Lower lobe of right lung (tissue), 2 donors: ENCODE measurements at regions not wholly inside any gene's neighbourhood (a gene's known extent, or its start where the extent isn't known, plus 50 kb on each side); places are given as distances from the start of the nearest gene placed in this dataset.

Experiments
- ATAC-seq, 2 donors: fragments of 200-7000 bp; cut with Tn5 transposase; one replicate each; pipeline ENCODE4 v1.9.1; 2020 to 2022; ENCODE audit warnings: mild to moderate bottlenecking in 2 of 2, moderate library complexity in 2 of 2
- DNase-seq: peaks from one replicate; pipeline ENCODE4 v3.0.0-alpha.2; 2020
- H3K27ac ChIP-seq: fragments of 200-600 bp; one replicate; pipeline ENCODE4 v1.8.0; 2022
- H3K27me3 ChIP-seq: fragments of 200-600 bp; one replicate; pipeline ENCODE4 v1.8.0; 2022; ENCODE audit warnings: low read depth
- H3K36me3 ChIP-seq: fragments of 200-600 bp; one replicate; pipeline ENCODE4 v1.8.0; 2022; ENCODE audit warnings: mild to moderate bottlenecking
- H3K4me1 ChIP-seq: fragments of 200-600 bp; one replicate; pipeline ENCODE4 v1.8.0; 2022
- H3K4me3 ChIP-seq: fragments of 200-600 bp; one replicate; pipeline ENCODE4 v1.8.0; 2022; ENCODE audit warnings: mild to moderate bottlenecking
- H3K9me3 ChIP-seq: fragments of 200-600 bp; one replicate; pipeline ENCODE4 v1.8.0; 2022
- CTCF ChIP-seq: fragments of 200-600 bp; IDR thresholded peaks from one replicate; pipeline ENCODE4 v1.8.0; 2022; ENCODE audit warnings: antibody characterized with exemption, mild to moderate bottlenecking
- intact Hi-C: fragments of 100-400 bp; cut with DNase I; formaldehyde crosslinking; loops from one replicate; pipeline ENCODE4 v1.11.0; 2022
- donor health status: DM: no; HTN: yes; CAD: no; lungs with severe emphysema.

- Histone ChIP-seq H3K27ac (no peak overlapping the region), H3K36me3 (no peaks in the 10 kb centered on the region), H3K9me3 (no peaks in the 10 kb centered on the region), H3K27me3 (no peaks in the 10 kb centered on the region), H3K4me1 (no peaks in the 10 kb centered on the region), H3K4me3 (no peak overlapping the region)
- ATAC-seq = no peak
- no peak for TF ChIP-seq CTCF
- intact Hi-C loops = no loop called here
- DNase-seq = no peak
Measured at GRCh38 chr2:160784034-160784433, 290.4 kb upstream of the RBMS1 start.

GRCh38 chr2:160790738-160791137 lies 297.1 kb upstream of the RBMS1 start:
- Histone ChIP-seq H3K27me3 (no peaks in the 10 kb centered on the region), H3K27ac (no peak overlapping the region), H3K4me3 (no peak overlapping the region), H3K36me3 (no peaks in the 10 kb centered on the region), H3K4me1 (no peaks in the 10 kb centered on the region), H3K9me3 (no peaks in the 10 kb centered on the region)
- intact Hi-C loops = no loop called here
- DNase-seq = no peak
- TF ChIP-seq CTCF = no peak
- ATAC-seq = peak in 1 of 2 donors; percentile 52

- Histone ChIP-seq H3K27ac (no peak overlapping the region), H3K36me3 (no peaks in the 10 kb centered on the region), H3K27me3 (no peaks in the 10 kb centered on the region), H3K4me1 (no peaks in the 10 kb centered on the region), H3K4me3 (no peak overlapping the region), H3K9me3 (no peaks in the 10 kb centered on the region)
- TF ChIP-seq CTCF = no peak
- ATAC-seq (no peak), DNase-seq (no peak)
- intact Hi-C loops = no loop called here
Measured at GRCh38 chr2:160791884-160792283, 298.3 kb upstream of the RBMS1 start.

- ATAC-seq (peak in 1 of 2 donors; percentile 74), DNase-seq (no peak)
- H3K27me3 ChIP-seq = no peaks in the 10 kb centered on the region
- no peak for TF ChIP-seq CTCF
- no peak overlapping the region for H3K27ac ChIP-seq
- intact Hi-C loops = no loop called here
- no peaks in the 10 kb centered on the region for H3K4me1 ChIP-seq
- H3K4me3 ChIP-seq = no peak overlapping the region
- H3K9me3 ChIP-seq = no peaks in the 10 kb centered on the region
- H3K36me3 ChIP-seq = no peaks in the 10 kb centered on the region
Measured at GRCh38 chr2:160792837-160793236, 299.2 kb upstream of the RBMS1 start.

GRCh38 chr2:160794926-160795325 lies 301.3 kb upstream of the RBMS1 start:
- Histone ChIP-seq H3K27ac (no peak overlapping the region), H3K4me3 (no peak overlapping the region), H3K4me1 (no peaks in the 10 kb centered on the region), H3K27me3 (no peaks in the 10 kb centered on the region), H3K36me3 (no peaks in the 10 kb centered on the region), H3K9me3 (no peaks in the 10 kb centered on the region)
- ATAC-seq (no peak), DNase-seq (no peak)
- TF ChIP-seq CTCF = no peak
- intact Hi-C loops = no loop called here

GRCh38 chr2:160803881-160804280 lies 310.3 kb upstream of the RBMS1 start:
- H3K4me3 ChIP-seq = no peak overlapping the region
- H3K36me3 ChIP-seq = no peaks in the 10 kb centered on the region
- intact Hi-C loops = no loop called here
- no peaks in the 10 kb centered on the region for H3K4me1 ChIP-seq
- H3K27me3 ChIP-seq = no peaks in the 10 kb centered on the region
- TF ChIP-seq CTCF = no peak
- H3K27ac ChIP-seq = no peak overlapping the region
- no peaks in the 10 kb centered on the region for H3K9me3 ChIP-seq
- ATAC-seq (no peak), DNase-seq (no peak)
